Kasumi-1 (cell line): ENCODE measurements at regions not wholly inside any gene's neighbourhood (a gene's known extent, or its start where the extent isn't known, plus 50 kb on each side); places are given as distances from the start of the nearest gene placed in this dataset.

Experiments used
- DNase-seq, 2 experiments: peaks; one replicate each; lab custom pipeline; 2025; lab: John Stamatoyannopoulos, UW

- DNase-seq: no peak
Measured at GRCh38 chr7:11294218-11294617, 320.5 kb downstream of the PHF14 start.

- DNase-seq: no peak
Measured at GRCh38 chr7:11294965-11295364, 321.3 kb downstream of the PHF14 start.

- no peak for DNase-seq
Measured at GRCh38 chr7:11297126-11297625, 323.5 kb downstream of the PHF14 start.

GRCh38 chr7:11297764-11298163, 324.1 kb downstream of the PHF14 start:
- no peak for DNase-seq

- DNase-seq: no peak
Measured at GRCh38 chr7:11298220-11298619, 324.5 kb downstream of the PHF14 start.

GRCh38 chr7:11300241-11300640, 326.6 kb downstream of the PHF14 start:
- no peak for DNase-seq

GRCh38 chr7:11302121-11302520, 328.4 kb downstream of the PHF14 start:
- no peak for DNase-seq

GRCh38 chr7:11313801-11314200, 340.1 kb downstream of the PHF14 start:
- no peak for DNase-seq

GRCh38 chr7:11315666-11316258, 342.1 kb downstream of the PHF14 start:
- no peak for DNase-seq

GRCh38 chr7:11317766-11318165, 344.1 kb downstream of the PHF14 start:
- no peak for DNase-seq

GRCh38 chr7:11319491-11320274, 346.0 kb downstream of the PHF14 start:
- DNase-seq: no peak
